ENCODE measurements at regions not wholly inside any gene's neighbourhood (a gene's known extent, or its start where the extent isn't known, plus 50 kb on each side); places are given as distances from the start of the nearest gene placed in this dataset.
"Not testable (repeated sequence)": the region's sequence is repeated elsewhere in the genome, so short reads cannot be mapped to it uniquely, and the experiment has no call there.

- DNase-seq (ENCODE audit: low read depth): no peak
Measured at GRCh38 chr12:33187409-33187808, 252.2 kb downstream of the SYT10 start.

DNA sequence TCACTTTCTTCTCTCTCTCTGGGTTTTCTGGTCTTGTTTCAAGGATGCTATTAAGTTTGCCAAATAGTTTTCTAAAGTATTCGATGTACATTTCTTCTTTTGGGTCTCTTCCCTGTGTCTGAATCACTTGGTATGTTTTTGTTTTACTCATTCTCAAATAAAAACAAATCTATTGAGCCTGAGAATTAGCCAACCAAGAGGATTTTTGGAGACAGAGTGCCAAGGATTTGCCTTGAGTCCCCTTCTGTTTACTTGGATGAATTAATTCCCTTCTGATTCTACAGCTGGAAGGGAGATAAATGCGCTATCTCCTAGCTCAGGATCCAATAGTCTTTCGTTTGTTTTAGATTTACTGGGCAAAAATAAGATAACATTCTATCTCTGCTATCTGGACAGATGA is 255.5 kb downstream of the SYT10 start:
- DNase-seq (ENCODE audit: low read depth): no peak

- no peak for DNase-seq (ENCODE audit: low read depth)
Measured at GRCh38 chr12:33182485-33182884, 257.1 kb downstream of the SYT10 start.

DNA sequence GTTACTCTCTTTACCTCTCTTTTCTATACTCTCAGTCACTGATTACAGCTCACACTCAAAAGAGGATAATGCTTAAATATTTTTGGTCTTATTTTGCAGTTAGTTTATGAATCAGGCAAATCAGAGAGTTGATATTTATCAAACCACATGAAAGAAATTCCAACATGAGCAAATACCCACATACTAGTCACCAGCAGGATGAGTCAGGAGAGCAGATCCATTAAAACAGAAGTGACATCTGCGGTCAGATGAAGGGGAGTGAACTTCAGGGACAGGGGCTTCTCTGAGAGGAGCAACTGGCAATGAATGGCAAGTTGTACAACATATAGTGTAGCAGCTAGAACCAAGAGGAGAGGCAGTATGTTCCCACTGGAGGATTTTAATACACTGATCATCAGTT is 258.7 kb downstream of the SYT10 start:
- peak; percentile 28 for DNase-seq (ENCODE audit: low read depth)

- DNase-seq (ENCODE audit: low read depth): not testable (repeated sequence)
Measured at GRCh38 chr12:33166260-33166659, 269.7 kb upstream of the PKP2 start.

DNA sequence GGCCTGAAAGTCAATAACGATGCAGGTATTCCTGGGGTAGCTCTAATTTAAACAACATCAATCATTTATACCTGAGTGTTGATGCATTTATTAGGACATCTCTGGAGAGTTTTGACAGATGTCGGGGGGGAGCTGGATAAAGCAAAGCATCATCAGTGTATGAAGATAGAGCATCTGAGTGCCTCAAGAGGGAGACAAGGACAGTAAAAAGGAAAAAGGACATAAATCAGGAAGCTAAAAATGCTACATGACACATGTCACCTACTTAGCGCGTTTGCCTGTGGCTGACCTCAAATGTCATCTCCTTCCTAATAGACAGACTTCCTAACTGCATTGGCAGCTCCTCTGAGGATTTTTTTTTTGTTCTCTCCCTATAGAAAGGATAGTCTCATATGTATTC is 259.5 kb upstream of the PKP2 start:
- no peak for DNase-seq (ENCODE audit: low read depth)

- not testable (repeated sequence) for DNase-seq (ENCODE audit: low read depth)
Measured at GRCh38 chr12:33147292-33147691, 250.7 kb upstream of the PKP2 start.

DNA sequence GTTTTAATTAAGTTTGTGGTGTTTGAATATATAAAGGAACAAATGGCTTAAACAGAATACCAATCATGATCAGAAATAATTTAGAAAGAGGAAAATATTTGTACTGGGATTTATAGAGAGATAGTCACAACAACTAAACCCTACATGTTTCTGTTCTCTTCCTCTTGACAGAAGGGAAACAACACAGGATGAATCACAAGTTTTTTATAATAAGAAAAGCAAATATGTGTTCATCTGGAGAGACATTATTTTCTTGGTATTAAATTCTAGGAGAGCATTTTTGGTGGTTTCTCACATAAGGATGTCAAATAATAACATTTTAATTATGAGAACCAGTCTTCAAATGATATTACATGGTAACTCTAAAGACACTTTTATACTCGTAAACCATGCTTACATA is 232.9 kb upstream of the PKP2 start:
- no peak for DNase-seq (ENCODE audit: low read depth)

- no peak for DNase-seq (ENCODE audit: low read depth)
Measured at GRCh38 chr12:33125755-33126154, 229.2 kb upstream of the PKP2 start.

GRCh38 chr12:33116284-33116683 is 219.7 kb upstream of the PKP2 start:
- no peak for DNase-seq (ENCODE audit: low read depth)

DNA sequence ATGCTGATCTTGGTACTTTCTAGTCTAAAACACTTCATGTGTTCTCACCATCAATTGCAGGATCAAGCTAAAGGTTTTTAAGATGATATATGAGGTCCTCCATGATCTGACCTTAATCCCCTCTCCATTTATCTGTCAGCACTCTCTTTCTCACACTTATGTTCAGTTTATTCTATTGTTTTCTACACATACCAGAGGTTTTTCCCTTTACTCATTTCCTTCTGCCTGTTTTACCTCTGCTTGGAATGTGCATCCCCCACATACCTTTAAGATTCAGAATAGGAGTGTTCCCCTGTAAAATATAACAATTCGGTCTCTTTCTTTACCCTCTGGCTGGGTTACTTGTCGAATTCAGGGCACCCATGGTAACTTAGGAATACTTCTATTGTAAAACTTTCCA is 219.1 kb upstream of the PKP2 start:
- no peak for DNase-seq (ENCODE audit: low read depth)

DNA sequence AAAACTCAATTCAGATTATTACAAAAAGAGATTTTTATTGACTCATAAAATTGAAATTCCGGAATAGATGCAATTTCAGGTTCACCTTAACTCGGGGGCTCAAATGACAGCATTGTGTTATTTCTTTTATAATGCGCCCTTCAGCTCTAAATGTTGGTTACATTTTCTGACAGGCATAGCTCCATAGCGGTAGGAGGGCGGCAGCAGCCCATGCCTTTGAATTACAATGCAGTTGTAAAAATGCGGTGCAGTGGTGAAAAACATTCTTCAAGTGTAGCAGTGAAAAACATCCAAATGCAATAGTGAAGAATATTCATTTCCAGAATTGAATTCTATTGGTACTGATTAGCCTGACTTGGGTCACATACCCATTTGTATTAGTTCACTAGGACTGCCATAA is 215.3 kb upstream of the PKP2 start:
- no peak for DNase-seq (ENCODE audit: low read depth)

DNA sequence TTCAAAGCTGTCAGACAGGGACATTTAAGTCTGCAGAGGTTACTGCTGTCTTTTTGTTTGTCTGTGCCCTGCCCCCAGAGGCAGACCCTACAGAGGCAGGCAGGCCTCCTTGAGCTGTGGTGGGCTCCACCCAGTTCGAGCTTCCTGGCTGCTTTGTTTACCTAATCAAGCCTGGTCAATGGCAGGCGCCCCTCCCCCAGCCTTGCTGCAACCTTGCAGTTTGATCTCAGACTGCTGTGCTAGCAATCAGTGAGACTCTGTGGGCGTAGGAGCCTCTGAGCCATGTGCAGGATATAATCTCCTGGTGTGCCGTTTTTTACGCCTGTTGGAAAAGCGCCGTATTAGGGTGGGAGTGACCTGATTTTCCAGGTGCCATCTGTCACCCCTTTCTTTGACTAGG is 211.2 kb upstream of the PKP2 start:
- DNase-seq (ENCODE audit: low read depth): not testable (repeated sequence)

DNA sequence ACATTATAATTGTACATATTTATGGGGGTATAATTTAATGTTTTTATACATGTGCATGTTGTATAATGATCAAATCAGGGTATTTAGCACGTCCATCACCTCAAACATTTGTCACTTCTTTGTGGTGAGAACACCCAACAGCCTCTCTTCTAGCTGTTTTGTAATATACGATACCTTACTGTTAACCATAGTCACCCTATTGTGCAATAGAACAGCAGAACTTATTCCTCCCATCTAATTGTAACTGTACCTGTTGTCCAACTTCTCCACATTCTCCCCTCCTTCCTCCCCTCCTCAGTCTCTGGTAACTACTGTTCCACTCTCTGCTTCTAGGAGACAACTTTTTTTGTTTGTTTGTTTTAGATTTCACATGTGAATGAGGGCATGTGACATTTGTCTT is 197.0 kb upstream of the PKP2 start:
- DNase-seq (ENCODE audit: low read depth): no peak

DNA sequence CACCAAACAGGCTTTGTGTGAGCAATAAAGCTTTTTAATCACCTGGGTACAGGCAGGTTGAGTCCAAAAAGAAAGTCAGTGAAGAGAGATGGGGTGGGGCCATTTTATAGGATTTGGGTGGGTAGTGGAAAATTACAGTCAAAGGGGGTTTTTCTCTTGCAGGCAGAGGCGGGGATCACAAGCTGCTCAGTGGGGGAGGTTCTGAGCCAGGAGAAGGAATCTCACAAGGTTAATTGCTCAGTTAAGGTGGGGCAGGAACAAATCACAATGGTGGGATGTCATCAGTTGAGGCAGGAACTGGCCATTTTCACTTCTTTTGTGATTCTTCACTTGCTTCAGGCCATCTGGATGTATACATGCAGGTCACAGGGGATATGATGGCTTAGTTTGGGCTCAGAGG is 191.3 kb upstream of the PKP2 start:
- not testable (repeated sequence) for DNase-seq (ENCODE audit: low read depth)

DNA sequence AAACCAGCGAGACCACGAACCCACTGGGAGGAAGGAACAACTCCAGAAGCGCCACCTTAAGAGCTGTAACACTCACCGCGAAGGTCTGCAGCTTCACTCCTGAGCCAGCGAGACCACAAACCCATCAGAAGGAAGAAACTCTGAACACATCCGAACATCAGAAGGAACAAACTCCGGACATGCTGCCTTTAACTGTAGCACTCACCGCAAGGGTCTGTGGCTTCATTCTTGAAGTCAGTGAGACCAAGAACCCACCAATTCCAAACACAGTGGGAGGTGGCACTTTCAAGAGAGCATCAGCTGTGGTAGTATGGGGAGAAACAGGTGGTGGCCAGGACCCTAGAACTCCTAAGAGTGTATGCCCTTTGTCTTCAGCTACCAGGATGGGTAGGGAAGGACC is 179.8 kb upstream of the PKP2 start:
- DNase-seq (ENCODE audit: low read depth): not testable (repeated sequence)

GRCh38 chr12:33075130-33075766 is 178.7 kb upstream of the PKP2 start:
- not testable (repeated sequence) for DNase-seq (ENCODE audit: low read depth)

- DNase-seq (ENCODE audit: low read depth): no peak
Measured at GRCh38 chr12:33061844-33062243, 165.3 kb upstream of the PKP2 start.

DNA sequence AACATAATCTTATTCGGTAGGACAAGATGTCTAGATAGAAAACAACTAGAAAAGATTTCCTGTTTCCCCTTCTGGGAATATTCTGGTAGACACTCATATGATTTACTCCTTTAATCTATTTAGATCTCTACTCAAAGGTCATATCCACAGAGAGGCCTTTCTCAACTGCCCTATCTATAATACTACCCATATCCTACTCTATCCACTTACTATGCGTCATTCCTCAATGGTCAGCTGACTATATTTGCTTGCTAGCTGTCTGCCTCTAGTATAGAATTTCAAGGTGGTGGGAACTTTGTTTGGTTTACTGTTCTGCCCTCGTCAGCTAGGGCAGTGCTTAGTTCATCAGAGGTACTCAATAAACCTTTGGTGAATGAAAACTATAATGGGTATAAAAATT is 157.8 kb upstream of the PKP2 start:
- DNase-seq (ENCODE audit: low read depth): no peak

- DNase-seq (ENCODE audit: low read depth): no peak
Measured at GRCh38 chr12:33052141-33053051, 155.8 kb upstream of the PKP2 start.

- DNase-seq (ENCODE audit: low read depth): no peak
Measured at GRCh38 chr12:33047666-33048065, 151.1 kb upstream of the PKP2 start.

GRCh38 chr12:33044447-33044846 is 147.9 kb upstream of the PKP2 start:
- no peak for DNase-seq (ENCODE audit: low read depth)

GRCh38 chr12:33041562-33041961 is 145.0 kb upstream of the PKP2 start:
- no peak for DNase-seq (ENCODE audit: low read depth)

- not testable (repeated sequence) for DNase-seq (ENCODE audit: low read depth)
Measured at GRCh38 chr12:33033999-33034398, 137.4 kb upstream of the PKP2 start.
